ENCODE measurements at regions not wholly inside any gene's neighbourhood (a gene's known extent, or its start where the extent isn't known, plus 50 kb on each side); places are given as distances from the start of the nearest gene placed in this dataset.

DNA sequence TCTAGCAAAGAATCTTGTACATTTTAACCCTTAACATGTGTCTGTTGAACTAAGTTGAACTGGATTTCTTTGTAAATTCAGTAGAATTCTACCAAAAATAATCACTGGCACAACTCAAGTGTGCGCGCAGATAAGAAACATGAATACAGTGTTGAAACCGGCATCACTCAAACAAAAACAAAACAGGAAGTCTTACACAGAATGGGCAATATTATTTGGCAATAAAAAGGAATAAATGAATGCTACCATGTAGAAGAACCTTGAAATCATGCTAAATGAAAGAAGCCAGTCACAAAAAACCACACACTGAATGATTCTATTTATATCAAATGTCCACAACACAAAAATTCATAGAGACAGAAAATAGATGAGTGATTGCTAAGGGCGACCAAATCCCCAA, 102.9 kb upstream of the ZFHX3 start:
- 64% methylated on average over 4 of the region's 4 CpGs for WGBS (ENCODE audit: low lambda C conversion rate)
- Histone ChIP-seq H3K79me2 (ENCODE audit: insufficient read depth, low read length) (no peaks in the 10 kb centered on the region), H3K4me1 (ENCODE audit: insufficient read depth, low read length) (peaks cover 23% of the 10 kb centered on the region), H3K9me3 (ENCODE audit: low read length) (no peaks in the 10 kb centered on the region), H2AFZ (ENCODE audit: low read length) (no peak overlapping the region), H4K20me1 (ENCODE audit: insufficient read depth, low read length) (no peaks in the 10 kb centered on the region), H3K4me3 (replicated peaks in 1 of 3; ENCODE audit: insufficient read depth in 1 of 3, low read depth in 2 of 3, low read length in 3 of 3) (no peak overlapping the region), H3K27me3 (ENCODE audit: control insufficient read depth in 1 of 2, insufficient read depth in 2 of 2, low read length in 2 of 2) (peaks cover 3 to 5% of the 10 kb centered on the region in 2 experiments; a peak in 2 of 5 replicates), H3K36me3 (replicated peaks in 1 of 2; ENCODE audit: control insufficient read depth in 1 of 2, insufficient read depth in 2 of 2, low read length in 2 of 2) (no peaks in the 10 kb centered on the region), H3K9ac (ENCODE audit: insufficient read depth, low read depth, low read length) (no peak overlapping the region), H3K4me2 (ENCODE audit: low read depth, low read length) (no peak overlapping the region), H3K27ac (ENCODE audit: extremely low read length, insufficient read depth, low read length) (no peak overlapping the region)
- FAIRE-seq (no peak), DNase-seq (ENCODE audit: low spot score) (no peak), ATAC-seq (no peak)
- CTCF ChIA-PET (ENCODE audit: low intra/inter-chr PET ratio, low total read pairs), result no interaction called here
- intact Hi-C loops (cut with micrococcal nuclease; ENCODE audit: unreplicated experiment) (no loop called here), in situ Hi-C loops (cut with HindIII; ENCODE audit: extremely low pct_ligation_motif_present, low pct_unique_long_range_greater_than_20kb) (no loop called here)
- no peak for TF ChIP-seq MZF1 (CRISPR knock-in tag; IDR thresholded peaks at IDR 0.05; ENCODE audit: borderline replicate concordance)
- POLR2A ChIA-PET, result no interaction called here
- no TSS peak for BruUV-seq (replicated peaks)

DNA sequence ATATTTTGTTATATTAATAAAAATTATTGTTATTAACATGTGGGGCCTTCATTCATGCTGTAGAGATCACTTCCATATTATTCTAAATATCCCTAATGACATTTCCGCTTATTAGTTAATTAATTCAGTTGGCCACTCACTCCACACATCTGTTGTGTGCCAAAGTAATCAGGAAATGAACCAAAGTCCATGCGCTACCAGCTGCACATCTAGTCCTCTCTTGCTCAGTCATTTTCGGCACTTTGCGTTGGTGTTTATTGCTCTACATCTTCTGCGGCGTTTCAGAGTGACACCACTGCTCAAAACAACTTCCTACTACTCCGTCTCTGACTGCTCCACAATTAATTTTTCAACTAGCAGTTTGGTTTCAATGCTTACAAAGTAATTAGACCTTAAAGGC, 101.4 kb upstream of the ZFHX3 start:
- ChIA-PET POLR2A (interaction anchor here (0.6 kb wide), 1 partner anchor 59 kb away, joined by 3 read pairs; no protein-coding TSS in a partner anchor), CTCF (ENCODE audit: low intra/inter-chr PET ratio, low total read pairs) (no interaction called here)
- Histone ChIP-seq H3K79me2 (ENCODE audit: insufficient read depth, low read length) (no peaks in the 10 kb centered on the region), H3K4me2 (ENCODE audit: low read depth, low read length) (peak overlapping the region; percentile 53), H3K36me3 (replicated peaks in 1 of 2; ENCODE audit: control insufficient read depth in 1 of 2, insufficient read depth in 2 of 2, low read length in 2 of 2) (no peaks in the 10 kb centered on the region), H3K4me1 (ENCODE audit: insufficient read depth, low read length) (peaks cover 37% of the 10 kb centered on the region), H2AFZ (ENCODE audit: low read length) (no peak overlapping the region), H3K4me3 (replicated peaks in 1 of 3; ENCODE audit: insufficient read depth in 1 of 3, low read depth in 2 of 3, low read length in 3 of 3) (peak overlapping the region in 1 of 3 experiments; percentile 33; a peak in 1 of 6 replicates), H3K27ac (ENCODE audit: extremely low read length, insufficient read depth, low read length) (no peak overlapping the region), H3K27me3 (ENCODE audit: control insufficient read depth in 1 of 2, insufficient read depth in 2 of 2, low read length in 2 of 2) (peaks cover 3 to 19% of the 10 kb centered on the region in 2 experiments; a peak in 4 of 5 replicates), H3K9ac (ENCODE audit: insufficient read depth, low read depth, low read length) (no peak overlapping the region), H4K20me1 (ENCODE audit: insufficient read depth, low read length) (no peaks in the 10 kb centered on the region), H3K9me3 (ENCODE audit: low read length) (no peaks in the 10 kb centered on the region)
- BruUV-seq (replicated peaks), result no TSS peak
- peak; percentile 71 for ATAC-seq
- DNase-seq (ENCODE audit: low spot score), result peak; percentile 39
- FAIRE-seq, result peak; percentile 42
- intact Hi-C loops (cut with micrococcal nuclease; ENCODE audit: unreplicated experiment), result loop anchor here (1.0 kb wide), 1 partner anchor 13 kb away; no protein-coding TSS in a partner anchor
- in situ Hi-C loops (cut with HindIII; ENCODE audit: extremely low pct_ligation_motif_present, low pct_unique_long_range_greater_than_20kb), result no loop called here
- WGBS (ENCODE audit: low lambda C conversion rate), result 4% methylated on average over 7 of the region's 7 CpGs
- TF ChIP-seq SIX4 (CRISPR knock-in tag; IDR thresholded peaks at IDR 0.05), result no peak
- TF ChIP-seq ZNF12 (CRISPR knock-in tag; IDR thresholded peaks at IDR 0.05), result no peak
- TF ChIP-seq KLF6 (CRISPR knock-in tag; IDR thresholded peaks at IDR 0.05), result no peak
- no peak for TF ChIP-seq MXD4 (CRISPR knock-in tag; IDR thresholded peaks at IDR 0.05)
- no peak for TF ChIP-seq ATF1 (CRISPR knock-in tag; IDR thresholded peaks at IDR 0.05)
- TF ChIP-seq TOE1 (CRISPR knock-in tag; IDR thresholded peaks at IDR 0.05), result no peak
- no peak for TF ChIP-seq ZNF251 (CRISPR knock-in tag; IDR thresholded peaks at IDR 0.05)
- TF ChIP-seq RBFOX2 (IDR thresholded peaks at IDR 0.05; ENCODE audit: low read depth, low read length), result no peak
- no peak for TF ChIP-seq AHR (CRISPR knock-in tag; IDR thresholded peaks at IDR 0.05)
- no peak for TF ChIP-seq ATM (IDR thresholded peaks at IDR 0.05; ENCODE audit: borderline replicate concordance)
- 0 out of 2 replicates have a peak, but pooled peaks have one; percentile 38 for TF ChIP-seq ERF (CRISPR knock-in tag; IDR thresholded peaks at IDR 0.05)
- no peak for TF ChIP-seq ZNF546 (CRISPR knock-in tag; conservative IDR thresholded peaks at IDR 0.05)
- TF ChIP-seq ELF1 (CRISPR knock-in tag; IDR thresholded peaks at IDR 0.05), result no peak
- TF ChIP-seq SALL1 (CRISPR knock-in tag; IDR thresholded peaks at IDR 0.05), result peak; percentile 72; the same call in 1 of the 2 replicates
- no peak for TF ChIP-seq ZNF75D (CRISPR knock-in tag; IDR thresholded peaks at IDR 0.05; ENCODE audit: borderline replicate concordance)
- TF ChIP-seq TEAD3 (CRISPR knock-in tag; optimal IDR thresholded peaks at IDR 0.05; ENCODE audit: borderline replicate concordance), result peak; percentile 36
- TF ChIP-seq PCBP2 (optimal IDR thresholded peaks at IDR 0.05; ENCODE audit: low read depth, low read length, poor library complexity, severe bottlenecking), result no peak
- TF ChIP-seq SMC3 (IDR thresholded peaks at IDR 0.05; ENCODE audit: low read length), result no peak
- TF ChIP-seq, protein P1, sequence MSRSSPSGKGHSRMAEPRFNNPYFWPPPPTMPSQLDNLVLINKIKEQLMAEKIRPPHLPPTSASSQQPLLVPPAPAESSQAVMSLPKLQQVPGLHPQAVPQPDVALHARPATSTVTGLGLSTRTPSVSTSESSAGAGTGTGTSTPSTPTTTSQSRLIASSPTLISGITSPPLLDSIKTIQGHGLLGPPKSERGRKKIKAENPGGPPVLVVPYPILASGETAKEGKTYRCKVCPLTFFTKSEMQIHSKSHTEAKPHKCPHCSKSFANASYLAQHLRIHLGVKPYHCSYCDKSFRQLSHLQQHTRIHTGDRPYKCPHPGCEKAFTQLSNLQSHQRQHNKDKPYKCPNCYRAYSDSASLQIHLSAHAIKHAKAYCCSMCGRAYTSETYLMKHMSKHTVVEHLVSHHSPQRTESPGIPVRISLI (CRISPR knock-in tag; IDR thresholded peaks at IDR 0.05; ENCODE audit: borderline replicate concordance), result no peak
- TF ChIP-seq ZNF264 (CRISPR knock-in tag; IDR thresholded peaks at IDR 0.05), result peak; percentile 63; the same call in 1 of the 2 replicates

All from HepG2 (cell line).